ENCODE measurements at regions not wholly inside any gene's neighbourhood (a gene's known extent, or its start where the extent isn't known, plus 50 kb on each side); places are given as distances from the start of the nearest gene placed in this dataset.
A peak's percentile ranks its signal among the peaks of the same experiment; 100 is the strongest.
"Not testable (repeated sequence)": the region's sequence is repeated elsewhere in the genome, so short reads cannot be mapped to it uniquely, and the experiment has no call there.

DNA sequence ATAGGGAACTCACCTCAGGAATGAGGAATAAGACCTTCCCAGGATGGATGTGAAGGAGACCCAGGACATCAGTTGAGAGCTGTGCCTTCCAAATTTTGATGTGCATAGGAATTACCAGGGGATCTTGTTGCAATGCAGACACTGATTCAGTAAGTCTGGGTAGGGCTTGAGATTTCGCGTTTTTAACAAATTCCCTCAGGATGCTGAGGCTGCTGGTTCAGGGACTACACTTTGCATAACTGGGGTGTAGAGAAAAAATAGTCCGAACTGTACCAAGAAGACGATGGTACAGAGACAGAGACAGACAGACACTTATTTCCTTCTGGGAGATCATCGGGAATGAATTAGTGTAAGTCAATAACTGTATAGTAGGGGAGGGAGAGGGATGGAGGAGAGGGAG is 82.3 kb upstream of the FREM1 start:
- H3K4me3 ChIP-seq (ENCODE audit: low read depth in 2 of 2, low read length in 1 of 2): peak overlapping the region; percentile 75 to 76
- H3K36me3 ChIP-seq (replicated peaks in 1 of 2; ENCODE audit: control insufficient read depth in 1 of 2, insufficient read depth in 2 of 2, low read length in 1 of 2): peaks cover 0 to 4% of the 10 kb centered on the region in 2 experiments
- WGBS (ENCODE audit: low lambda C conversion rate): 21% methylated on average over 5 of the region's 5 CpGs
- H3K27ac ChIP-seq (ENCODE audit: low read depth in 2 of 2, low read length in 1 of 2): peak overlapping the region; percentile 81 to 91
- peak overlapping the region; percentile 72 for H3K9ac ChIP-seq
- H3K4me2 ChIP-seq: peak overlapping the region; percentile 68
- H3K79me2 ChIP-seq (ENCODE audit: insufficient read depth): peaks cover 11% of the 10 kb centered on the region; the same call in 1 of the 2 replicates
- no peaks in the 10 kb centered on the region for H4K20me1 ChIP-seq (ENCODE audit: insufficient read depth)
- no peaks in the 10 kb centered on the region for H3K9me3 ChIP-seq
- peak; percentile 22 for DNase-seq
- TF ChIP-seq CHD2 (IDR thresholded peaks at IDR 0.05; ENCODE audit: low read length, partially characterized antibody): no peak
- no peak for TF ChIP-seq SMC3 (IDR thresholded peaks at IDR 0.05; ENCODE audit: low read depth, low read length)
- TF ChIP-seq FOXM1 (IDR thresholded peaks at IDR 0.05; ENCODE audit: low read depth): no peak
- no peak for TF ChIP-seq ELF1 (IDR thresholded peaks at IDR 0.05)
- 0 out of 2 replicates have a peak, but pooled peaks have one; percentile 1 for TF ChIP-seq RAD21 (IDR thresholded peaks at IDR 0.05; ENCODE audit: low read length)
- H3K9me2 ChIP-seq: no peaks in the 10 kb centered on the region
- H2AFZ ChIP-seq (ENCODE audit: low read depth): peak overlapping the region; percentile 79
- ChIA-PET CTCF (interaction anchor here (1.0 to 1.3 kb wide), 2 partner anchors 101 to 113 kb away, joined by 3 read pairs; no protein-coding TSS in a partner anchor), POLR2A (interaction anchor here (0.5 kb wide), 1 partner anchor 174 kb away, joined by 5 read pairs; no protein-coding TSS in a partner anchor)
- no peaks in the 10 kb centered on the region for H3K27me3 ChIP-seq (ENCODE audit: insufficient read depth)
- H3F3A ChIP-seq (replicated peaks; ENCODE audit: insufficient read depth): peaks cover 4% of the 10 kb centered on the region
- H3K4me1 ChIP-seq (ENCODE audit: control insufficient read depth in 1 of 2, insufficient read depth in 2 of 2, low read depth in 1 of 2, low read length in 1 of 2): peaks cover 0 to 10% of the 10 kb centered on the region in 2 experiments; a peak in 3 of 4 replicates

DNA sequence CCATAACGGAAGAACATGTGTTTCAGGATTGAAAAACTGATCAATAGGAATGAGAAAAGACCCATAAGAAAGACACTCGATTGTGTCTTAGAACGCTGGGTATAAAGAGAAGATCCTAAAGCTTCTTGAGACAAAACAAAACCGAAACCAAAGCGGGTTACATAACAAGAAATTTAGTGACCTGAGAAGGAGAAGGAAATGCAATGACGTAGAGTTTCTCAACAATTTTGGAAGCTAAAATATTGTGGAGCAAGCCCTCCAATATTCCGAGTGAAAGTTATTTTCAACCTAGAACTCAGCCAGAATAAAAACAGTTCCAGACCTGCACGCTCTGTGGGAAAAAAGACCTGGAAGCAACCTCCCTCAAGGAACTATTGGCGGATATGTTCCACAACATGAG is 81.9 kb upstream of the FREM1 start:
- H3K4me2 ChIP-seq: peak overlapping the region; percentile 68
- TF ChIP-seq, protein P1, sequence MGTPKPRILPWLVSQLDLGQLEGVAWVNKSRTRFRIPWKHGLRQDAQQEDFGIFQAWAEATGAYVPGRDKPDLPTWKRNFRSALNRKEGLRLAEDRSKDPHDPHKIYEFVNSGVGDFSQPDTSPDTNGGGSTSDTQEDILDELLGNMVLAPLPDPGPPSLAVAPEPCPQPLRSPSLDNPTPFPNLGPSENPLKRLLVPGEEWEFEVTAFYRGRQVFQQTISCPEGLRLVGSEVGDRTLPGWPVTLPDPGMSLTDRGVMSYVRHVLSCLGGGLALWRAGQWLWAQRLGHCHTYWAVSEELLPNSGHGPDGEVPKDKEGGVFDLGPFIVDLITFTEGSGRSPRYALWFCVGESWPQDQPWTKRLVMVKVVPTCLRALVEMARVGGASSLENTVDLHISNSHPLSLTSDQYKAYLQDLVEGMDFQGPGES (IDR thresholded peaks at IDR 0.05; ENCODE audit: low read depth, low read length): no peak
- TF ChIP-seq, protein P2, sequence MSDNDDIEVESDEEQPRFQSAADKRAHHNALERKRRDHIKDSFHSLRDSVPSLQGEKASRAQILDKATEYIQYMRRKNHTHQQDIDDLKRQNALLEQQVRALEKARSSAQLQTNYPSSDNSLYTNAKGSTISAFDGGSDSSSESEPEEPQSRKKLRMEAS (IDR thresholded peaks at IDR 0.05; ENCODE audit: low read depth): 0 out of 2 replicates have a peak, but pooled peaks have one; percentile 2
- TF ChIP-seq CHD2 (IDR thresholded peaks at IDR 0.05; ENCODE audit: low read length, partially characterized antibody) (no peak), GABPA (IDR thresholded peaks at IDR 0.05; ENCODE audit: low read depth) (peak; percentile 35; the same call in 1 of the 2 replicates), RXRA (IDR thresholded peaks at IDR 0.05; ENCODE audit: borderline replicate concordance, low read depth) (no peak), FOXM1 (IDR thresholded peaks at IDR 0.05; ENCODE audit: low read depth) (no peak), NRF1 (IDR thresholded peaks at IDR 0.05; ENCODE audit: low read depth, low read length) (no peak)
- TF ChIP-seq, protein P3, sequence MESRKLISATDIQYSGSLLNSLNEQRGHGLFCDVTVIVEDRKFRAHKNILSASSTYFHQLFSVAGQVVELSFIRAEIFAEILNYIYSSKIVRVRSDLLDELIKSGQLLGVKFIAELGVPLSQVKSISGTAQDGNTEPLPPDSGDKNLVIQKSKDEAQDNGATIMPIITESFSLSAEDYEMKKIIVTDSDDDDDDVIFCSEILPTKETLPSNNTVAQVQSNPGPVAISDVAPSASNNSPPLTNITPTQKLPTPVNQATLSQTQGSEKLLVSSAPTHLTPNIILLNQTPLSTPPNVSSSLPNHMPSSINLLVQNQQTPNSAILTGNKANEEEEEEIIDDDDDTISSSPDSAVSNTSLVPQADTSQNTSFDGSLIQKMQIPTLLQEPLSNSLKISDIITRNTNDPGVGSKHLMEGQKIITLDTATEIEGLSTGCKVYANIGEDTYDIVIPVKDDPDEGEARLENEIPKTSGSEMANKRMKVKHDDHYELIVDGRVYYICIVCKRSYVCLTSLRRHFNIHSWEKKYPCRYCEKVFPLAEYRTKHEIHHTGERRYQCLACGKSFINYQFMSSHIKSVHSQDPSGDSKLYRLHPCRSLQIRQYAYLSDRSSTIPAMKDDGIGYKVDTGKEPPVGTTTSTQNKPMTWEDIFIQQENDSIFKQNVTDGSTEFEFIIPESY (IDR thresholded peaks at IDR 0.05; ENCODE audit: borderline replicate concordance, low read depth): no peak
- H3F3A ChIP-seq (replicated peaks; ENCODE audit: insufficient read depth): peaks cover 4% of the 10 kb centered on the region
- H4K20me1 ChIP-seq (ENCODE audit: insufficient read depth): no peaks in the 10 kb centered on the region
- H3K9me3 ChIP-seq: no peaks in the 10 kb centered on the region
- peak overlapping the region; percentile 72 for H3K9ac ChIP-seq
- ChIA-PET POLR2A (no interaction called here), CTCF (interaction anchor here (1.3 kb wide), 1 partner anchor 113 kb away, joined by 3 read pairs; no protein-coding TSS in a partner anchor)
- peaks cover 0 to 10% of the 10 kb centered on the region in 2 experiments; a peak in 3 of 4 replicates for H3K4me1 ChIP-seq (ENCODE audit: control insufficient read depth in 1 of 2, insufficient read depth in 2 of 2, low read depth in 1 of 2, low read length in 1 of 2)
- no peaks in the 10 kb centered on the region for H3K9me2 ChIP-seq
- no peaks in the 10 kb centered on the region for H3K27me3 ChIP-seq (ENCODE audit: insufficient read depth)
- H3K27ac ChIP-seq (ENCODE audit: low read depth in 2 of 2, low read length in 1 of 2): peak overlapping the region; percentile 81 to 91
- H3K36me3 ChIP-seq (replicated peaks in 1 of 2; ENCODE audit: control insufficient read depth in 1 of 2, insufficient read depth in 2 of 2, low read length in 1 of 2): peaks cover 2 to 8% of the 10 kb centered on the region in 2 experiments
- WGBS (ENCODE audit: low lambda C conversion rate): 16% methylated on average over 9 of the region's 9 CpGs
- DNase-seq: no peak
- H2AFZ ChIP-seq (ENCODE audit: low read depth): peak overlapping the region; percentile 79
- H3K4me3 ChIP-seq (ENCODE audit: low read depth in 2 of 2, low read length in 1 of 2): peak overlapping the region; percentile 75 to 76
- H3K79me2 ChIP-seq (ENCODE audit: insufficient read depth): peaks cover 11% of the 10 kb centered on the region; the same call in 1 of the 2 replicates

DNA sequence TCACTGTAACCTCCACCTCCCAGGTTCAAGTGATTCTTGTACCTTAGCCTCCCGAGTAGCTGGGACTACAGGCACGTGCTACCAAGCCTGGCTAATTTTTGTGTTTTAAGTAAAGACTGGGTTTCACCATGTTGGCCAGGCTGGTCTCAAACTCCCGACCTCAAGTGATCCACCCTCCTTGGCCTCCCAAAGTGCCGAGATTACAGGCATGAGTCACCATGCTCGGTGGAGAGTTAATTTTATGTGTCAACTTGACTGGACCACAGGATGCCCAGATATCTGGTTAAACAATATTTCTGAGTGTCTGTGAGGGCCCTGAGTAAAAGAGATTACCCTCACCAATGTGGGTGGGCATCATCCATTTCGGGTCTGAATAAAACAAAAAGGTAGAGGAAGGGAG is 80.4 kb upstream of the FREM1 start:
- not testable (repeated sequence) for H3K9me2 ChIP-seq; H3K9me3 ChIP-seq; H3F3A ChIP-seq (replicated peaks; ENCODE audit: insufficient read depth); H3K4me1 ChIP-seq (ENCODE audit: control insufficient read depth in 1 of 2, insufficient read depth in 2 of 2, low read depth in 1 of 2, low read length in 1 of 2); H3K9ac ChIP-seq; H2AFZ ChIP-seq (ENCODE audit: low read depth); H3K4me3 ChIP-seq (ENCODE audit: low read depth in 2 of 2, low read length in 1 of 2); DNase-seq; H4K20me1 ChIP-seq (ENCODE audit: insufficient read depth); H3K27me3 ChIP-seq (ENCODE audit: insufficient read depth); H3K27ac ChIP-seq (ENCODE audit: low read depth in 2 of 2, low read length in 1 of 2)
- 63% methylated on average over 6 of the region's 6 CpGs for WGBS (ENCODE audit: low lambda C conversion rate)
- ChIA-PET CTCF (interaction anchor here (0.9 kb wide), 1 partner anchor 144 kb away, joined by 4 read pairs; no protein-coding TSS in a partner anchor), POLR2A (interaction anchor here (0.7 kb wide), 1 partner anchor 80 kb away, joined by 4 read pairs; the partner anchor contains the start of gene FREM1)
- Histone ChIP-seq H3K79me2 (ENCODE audit: insufficient read depth) (peaks cover 11% of the 10 kb centered on the region; the same call in 1 of the 2 replicates), H3K36me3 (replicated peaks in 1 of 2; ENCODE audit: control insufficient read depth in 1 of 2, insufficient read depth in 2 of 2, low read length in 1 of 2) (peaks cover 2 to 11% of the 10 kb centered on the region in 2 experiments), H3K4me2 (peak overlapping the region; percentile 68; the same call in 1 of the 2 replicates)

All from SK-N-SH (cell line).